Mesendoderm (in vitro differentiated cells): ENCODE measurements at regions not wholly inside any gene's neighbourhood (a gene's known extent, or its start where the extent isn't known, plus 50 kb on each side); places are given as distances from the start of the nearest gene placed in this dataset.

Experiments
- DNase-seq: peaks from one replicate; pipeline ENCODE4 v3.0.0; 2013
- H2AK5ac ChIP-seq: 2 replicates; pipeline ENCODE4 v1.6.1; 2013; ENCODE audit warnings: low read length, inconsistent platforms
- H2BK120ac ChIP-seq: 2 replicates; pipeline ENCODE4 v1.6.1; 2013; ENCODE audit warnings: low read depth, mild to moderate bottlenecking, low read length, moderate library complexity, mixed read lengths
- H2BK15ac ChIP-seq: replicated peaks from 2 replicates; pipeline ENCODE4 v1.6.1; 2013; ENCODE audit warnings: low read depth, mild to moderate bottlenecking, moderate library complexity
- H2BK5ac ChIP-seq: 2 replicates; pipeline ENCODE4 v1.6.1; 2013; ENCODE audit warnings: low read length, inconsistent platforms
- H3K18ac ChIP-seq: 2 replicates; pipeline ENCODE4 v1.6.1; 2013; ENCODE audit warnings: mild to moderate bottlenecking, low read length, mixed read lengths
- H3K23ac ChIP-seq: one replicate; pipeline ENCODE4 v1.6.1; 2013; ENCODE audit warnings: low read length
- H3K27ac ChIP-seq: 2 replicates; pipeline ENCODE4 v1.5.1; 2013; ENCODE audit warnings: low read depth, mild to moderate bottlenecking, inconsistent platforms, low read length, moderate library complexity
- H3K27me3 ChIP-seq: 2 replicates; pipeline ENCODE4 v1.6.1; 2013; ENCODE audit warnings: low read length, control low read depth, mild to moderate bottlenecking, inconsistent platforms; ENCODE audit not compliant: insufficient read depth, poor library complexity
- H3K36me3 ChIP-seq: 2 replicates; pipeline ENCODE4 v1.6.1; 2013; ENCODE audit warnings: low read length, inconsistent platforms; ENCODE audit not compliant: control insufficient read depth, insufficient read depth
- H3K4ac ChIP-seq: one replicate; pipeline ENCODE4 v1.6.1; 2013; ENCODE audit warnings: low read depth, mild to moderate bottlenecking, low read length, moderate library complexity
- H3K4me1 ChIP-seq: 2 replicates; pipeline ENCODE4 v1.6.1; 2013; ENCODE audit warnings: low read depth, low read length, inconsistent platforms; ENCODE audit not compliant: control insufficient read depth
- H3K4me2 ChIP-seq: 2 replicates; pipeline ENCODE4 v1.6.1; 2013; ENCODE audit warnings: low read length
- H3K4me3 ChIP-seq: 2 replicates; pipeline ENCODE4 v1.5.1; 2013; ENCODE audit warnings: mild to moderate bottlenecking, low read length
- H3K56ac ChIP-seq: one replicate; pipeline ENCODE4 v1.6.1; 2013; ENCODE audit warnings: low read length
- H3K79me1 ChIP-seq: 2 replicates; pipeline ENCODE4 v1.6.1; 2013; ENCODE audit warnings: low read length, inconsistent platforms
- H3K79me2 ChIP-seq: 2 replicates; pipeline ENCODE4 v1.6.1; 2013; ENCODE audit warnings: mild to moderate bottlenecking, low read length; ENCODE audit not compliant: control insufficient read depth, insufficient read depth
- H3K9ac ChIP-seq: 2 replicates; pipeline ENCODE4 v1.6.1; 2013; ENCODE audit warnings: low read length, inconsistent platforms
- H4K5ac ChIP-seq: one replicate; pipeline ENCODE4 v1.6.1; 2013; ENCODE audit warnings: low read length
- H4K8ac ChIP-seq: one replicate; pipeline ENCODE4 v1.6.1; 2013; ENCODE audit warnings: low read depth, mild to moderate bottlenecking, control low read depth, low read length, moderate library complexity
- WGBS: extraction: QIAGEN DNeasy Blood & Tissue Kit; methylation state at CpG from one replicate; pipeline ENCODE4 v1.1.7; 2013; ENCODE audit warnings: low lambda C conversion rate, missing lambda C conversion rate; ENCODE audit not compliant: insufficient coverage; ENCODE audit errors: extremely low coverage; 5-methylcytosine and 5-hydroxymethylcytosine counted together

DNA sequence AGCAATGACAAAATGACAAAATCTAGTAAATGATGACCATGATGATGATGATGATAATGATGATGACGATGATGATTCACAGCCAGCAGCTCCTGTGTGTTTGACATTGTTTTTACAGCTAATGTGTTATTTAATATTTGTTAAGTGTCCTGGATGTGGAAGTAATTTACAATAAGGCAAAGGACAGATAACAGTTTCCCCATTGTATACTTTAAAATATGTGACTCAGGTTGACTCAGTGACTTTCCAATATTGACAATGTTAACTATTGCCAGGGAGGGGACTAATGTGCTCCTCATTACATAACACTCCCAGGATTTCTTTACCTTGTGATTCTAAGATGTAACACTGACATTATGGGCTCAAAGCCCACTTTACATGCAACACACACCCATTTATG is 602.2 kb downstream of the FBXO15 start:
- no peak overlapping the region for H2BK5ac ChIP-seq
- no peak overlapping the region for H2AK5ac ChIP-seq
- no CpG with 5 or more reads among the region's 1 CpG for WGBS

DNA sequence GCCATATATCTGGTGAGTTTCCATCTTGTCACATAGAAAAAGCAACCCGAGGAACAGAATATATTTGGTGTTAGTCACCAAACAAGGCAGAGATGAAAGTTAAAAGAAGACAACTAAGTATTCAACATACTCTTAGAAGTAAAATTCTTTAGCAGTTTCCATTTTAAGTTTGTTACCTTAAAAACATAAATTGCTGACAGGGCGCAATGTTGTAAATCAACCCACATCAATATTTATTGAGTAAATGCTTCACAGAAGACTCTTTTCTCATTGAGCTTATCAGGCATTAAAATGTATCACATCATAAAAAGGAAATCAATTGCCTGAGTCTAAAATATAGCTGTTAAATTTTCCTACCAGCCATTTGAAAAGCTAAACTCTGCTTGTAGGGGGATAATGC is 603.0 kb downstream of the FBXO15 start:
- H3K56ac ChIP-seq, result no peak overlapping the region
- no peak overlapping the region for H3K9ac ChIP-seq
- DNase-seq, result no peak
- no peak overlapping the region for H2BK15ac ChIP-seq
- H3K4me1 ChIP-seq, result no peaks in the 10 kb centered on the region
- no peak overlapping the region for H3K23ac ChIP-seq
- H3K18ac ChIP-seq, result no peak overlapping the region
- H3K79me2 ChIP-seq, result no peaks in the 10 kb centered on the region
- no peak overlapping the region for H3K4ac ChIP-seq
- H3K36me3 ChIP-seq, result no peaks in the 10 kb centered on the region
- WGBS, result no CpG with 5 or more reads among the region's 2 CpGs
- no peak overlapping the region for H3K4me2 ChIP-seq
- no peaks in the 10 kb centered on the region for H3K27me3 ChIP-seq
- no peak overlapping the region for H3K4me3 ChIP-seq
- no peaks in the 10 kb centered on the region for H3K79me1 ChIP-seq
- H4K8ac ChIP-seq, result no peak overlapping the region
- no peak overlapping the region for H4K5ac ChIP-seq
- H3K27ac ChIP-seq, result no peak overlapping the region
- no peak overlapping the region for H2BK120ac ChIP-seq
- H2BK5ac ChIP-seq, result no peak overlapping the region
- no peak overlapping the region for H2AK5ac ChIP-seq

More for the DNA sequence above, 602.2 kb downstream of the FBXO15 start:
- no peaks in the 10 kb centered on the region for H3K79me1 ChIP-seq
- DNase-seq, result no peak
- H4K8ac ChIP-seq, result no peak overlapping the region
- H3K27me3 ChIP-seq, result no peaks in the 10 kb centered on the region
- H2BK120ac ChIP-seq, result no peak overlapping the region
- no peaks in the 10 kb centered on the region for H3K79me2 ChIP-seq
- H3K36me3 ChIP-seq, result no peaks in the 10 kb centered on the region
- no peaks in the 10 kb centered on the region for H3K4me1 ChIP-seq
- no peak overlapping the region for H3K9ac ChIP-seq
- H3K18ac ChIP-seq, result no peak overlapping the region
- H3K4me3 ChIP-seq, result no peak overlapping the region
- no peak overlapping the region for H3K56ac ChIP-seq
- H3K23ac ChIP-seq, result no peak overlapping the region
- H4K5ac ChIP-seq, result no peak overlapping the region
- no peak overlapping the region for H3K4ac ChIP-seq
- H2BK15ac ChIP-seq, result no peak overlapping the region
- no peak overlapping the region for H3K27ac ChIP-seq
- H3K4me2 ChIP-seq, result no peak overlapping the region

DNA sequence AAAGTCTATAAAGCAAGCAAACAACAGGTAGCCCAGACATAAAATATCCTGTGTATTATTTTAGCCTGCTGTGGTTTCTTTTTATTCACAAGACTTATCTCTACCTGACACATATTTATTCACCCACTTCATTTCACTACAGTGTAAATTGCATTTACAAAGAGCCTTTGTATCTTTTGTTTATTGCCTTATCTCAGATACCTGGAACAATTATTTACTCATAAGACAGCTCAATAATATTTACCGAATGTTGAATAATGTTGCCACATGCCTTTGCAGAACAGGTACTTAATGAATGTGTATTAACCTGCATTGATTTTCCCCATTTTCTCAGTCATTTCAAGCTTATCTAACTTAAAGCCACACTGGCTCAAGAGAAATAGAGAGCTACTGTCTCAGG is 603.6 kb downstream of the FBXO15 start:
- H3K56ac ChIP-seq, result no peak overlapping the region
- H4K5ac ChIP-seq, result no peak overlapping the region
- no peak overlapping the region for H4K8ac ChIP-seq
- H3K27ac ChIP-seq, result no peak overlapping the region
- H3K18ac ChIP-seq, result no peak overlapping the region
- H3K36me3 ChIP-seq, result no peaks in the 10 kb centered on the region
- H3K79me2 ChIP-seq, result no peaks in the 10 kb centered on the region
- no peak overlapping the region for H3K4me3 ChIP-seq
- H3K4ac ChIP-seq, result no peak overlapping the region
- no peaks in the 10 kb centered on the region for H3K27me3 ChIP-seq
- no CpG with 5 or more reads among the region's 1 CpG for WGBS
- no peak for DNase-seq
- no peaks in the 10 kb centered on the region for H3K79me1 ChIP-seq
- no peak overlapping the region for H3K9ac ChIP-seq
- H2BK120ac ChIP-seq, result no peak overlapping the region
- H2BK5ac ChIP-seq, result no peak overlapping the region
- H2BK15ac ChIP-seq, result no peak overlapping the region
- H3K23ac ChIP-seq, result no peak overlapping the region
- H3K4me2 ChIP-seq, result no peak overlapping the region
- no peak overlapping the region for H2AK5ac ChIP-seq
- no peaks in the 10 kb centered on the region for H3K4me1 ChIP-seq

DNA sequence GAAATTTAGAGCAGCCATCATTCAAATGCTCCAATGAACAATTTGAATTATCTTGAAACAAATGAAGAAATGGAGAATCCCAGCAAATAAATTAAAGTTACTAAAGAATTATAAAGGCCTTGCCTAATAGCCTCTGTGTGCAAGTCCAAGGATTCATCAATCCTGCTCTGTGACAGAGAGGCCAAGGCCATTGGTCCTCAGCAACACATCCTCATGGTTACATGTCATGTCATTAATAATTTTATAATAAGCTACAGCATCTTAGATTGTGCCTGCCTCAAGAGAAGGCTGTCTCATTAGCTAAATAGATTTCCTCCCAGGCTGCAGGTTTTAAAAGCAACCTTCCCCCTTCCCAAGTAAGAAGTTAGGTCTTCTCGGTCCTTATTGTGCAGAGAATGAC is 611.6 kb downstream of the FBXO15 start:
- Histone ChIP-seq H2AK5ac (no peak overlapping the region), H3K79me2 (no peaks in the 10 kb centered on the region), H2BK15ac (no peak overlapping the region), H2BK120ac (no peak overlapping the region), H3K36me3 (no peaks in the 10 kb centered on the region), H3K23ac (no peak overlapping the region), H3K4ac (no peak overlapping the region), H3K4me1 (no peaks in the 10 kb centered on the region), H3K9ac (no peak overlapping the region), H4K5ac (no peak overlapping the region), H3K79me1 (no peaks in the 10 kb centered on the region), H3K27ac (no peak overlapping the region), H3K4me3 (no peak overlapping the region), H2BK5ac (no peak overlapping the region), H3K56ac (no peak overlapping the region), H3K4me2 (no peak overlapping the region), H3K27me3 (no peaks in the 10 kb centered on the region), H4K8ac (no peak overlapping the region), H3K18ac (no peak overlapping the region)
- no CpG with 5 or more reads among the region's 1 CpG for WGBS
- no peak for DNase-seq

DNA sequence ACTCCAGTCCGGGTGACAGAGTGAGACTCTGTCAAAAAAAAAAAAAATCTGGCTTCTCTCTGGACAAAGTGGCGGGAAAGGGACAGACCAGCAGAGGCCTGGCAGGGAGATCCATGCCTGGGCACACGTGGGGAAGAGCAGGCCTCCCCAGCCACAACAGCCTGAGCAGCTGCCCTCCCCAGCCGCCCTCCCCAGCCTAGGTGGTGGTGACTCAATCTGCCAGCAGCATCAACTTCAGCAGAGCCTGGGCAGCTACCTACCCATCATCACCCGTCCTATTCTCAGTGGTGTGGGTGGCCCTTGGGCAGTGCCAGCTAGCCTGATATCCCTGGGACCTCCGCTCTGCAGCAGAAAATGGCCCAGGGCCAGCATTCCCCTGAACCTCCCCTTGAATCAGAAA is 612.4 kb downstream of the FBXO15 start:
- H3K9ac ChIP-seq, result no peak overlapping the region
- H3K56ac ChIP-seq, result no peak overlapping the region
- no peaks in the 10 kb centered on the region for H3K79me2 ChIP-seq
- H3K23ac ChIP-seq, result no peak overlapping the region
- no peak for DNase-seq
- H3K4me2 ChIP-seq, result no peak overlapping the region
- H3K18ac ChIP-seq, result no peak overlapping the region
- no peaks in the 10 kb centered on the region for H3K4me1 ChIP-seq
- no peak overlapping the region for H3K27ac ChIP-seq
- no peak overlapping the region for H2BK15ac ChIP-seq
- WGBS, result no CpG with 5 or more reads among the region's 6 CpGs
- no peak overlapping the region for H3K4me3 ChIP-seq
- H4K8ac ChIP-seq, result no peak overlapping the region
- H2AK5ac ChIP-seq, result no peak overlapping the region
- H3K79me1 ChIP-seq, result no peaks in the 10 kb centered on the region
- H2BK5ac ChIP-seq, result no peak overlapping the region
- no peaks in the 10 kb centered on the region for H3K27me3 ChIP-seq
- H3K36me3 ChIP-seq, result no peaks in the 10 kb centered on the region
- H3K4ac ChIP-seq, result no peak overlapping the region
- no peak overlapping the region for H4K5ac ChIP-seq
- no peak overlapping the region for H2BK120ac ChIP-seq

DNA sequence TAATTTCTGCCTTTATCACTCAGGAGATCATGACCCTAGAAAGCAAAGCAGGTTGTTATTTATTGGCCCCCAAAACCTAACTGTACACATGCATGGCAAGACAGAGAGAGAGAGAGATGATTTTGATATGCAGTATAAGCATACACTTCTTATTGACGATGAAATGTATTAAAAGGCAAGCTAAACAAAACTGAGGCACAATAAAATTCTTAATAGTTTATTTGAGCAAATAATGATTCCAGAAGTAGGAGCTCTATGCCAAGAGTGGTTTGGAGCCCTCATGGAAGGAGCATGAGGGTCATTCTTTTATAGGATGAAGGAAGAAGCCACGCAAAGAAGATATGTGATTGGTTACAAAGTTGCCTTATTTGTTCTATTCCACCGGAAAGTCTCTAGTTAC is 616.0 kb downstream of the FBXO15 start:
- no peak overlapping the region for H3K56ac ChIP-seq
- no peaks in the 10 kb centered on the region for H3K27me3 ChIP-seq
- no peak overlapping the region for H2AK5ac ChIP-seq
- H3K4ac ChIP-seq, result no peak overlapping the region
- H4K5ac ChIP-seq, result no peak overlapping the region
- H2BK15ac ChIP-seq, result no peak overlapping the region
- no peak overlapping the region for H3K27ac ChIP-seq
- no peak overlapping the region for H2BK120ac ChIP-seq
- no peak overlapping the region for H2BK5ac ChIP-seq
- no peaks in the 10 kb centered on the region for H3K36me3 ChIP-seq
- no peak overlapping the region for H3K4me2 ChIP-seq
- no peak overlapping the region for H3K23ac ChIP-seq
- no peak overlapping the region for H3K18ac ChIP-seq
- no peak overlapping the region for H3K4me3 ChIP-seq
- no peak overlapping the region for H3K9ac ChIP-seq
- H3K4me1 ChIP-seq, result no peaks in the 10 kb centered on the region
- no CpG with 5 or more reads among the region's 3 CpGs for WGBS
- H4K8ac ChIP-seq, result no peak overlapping the region
- DNase-seq, result no peak
- H3K79me1 ChIP-seq, result no peaks in the 10 kb centered on the region
- no peaks in the 10 kb centered on the region for H3K79me2 ChIP-seq
